Brain microvascular endothelial cell (primary cell): ENCODE measurements at regions not wholly inside any gene's neighbourhood (a gene's known extent, or its start where the extent isn't known, plus 50 kb on each side); places are given as distances from the start of the nearest gene placed in this dataset.

Experiments
- DNase-seq: peaks from one replicate; pipeline ENCODE4 v3.0.0-alpha.2; 2020
- H3K27ac ChIP-seq: fragments of 250-450 bp; sonication (Bioruptor Pico); 2 replicates; pipeline ENCODE4 v1.5.1; 2020; ENCODE audit warnings: mild to moderate bottlenecking, moderate library complexity
- H3K27me3 ChIP-seq: fragments of 250-450 bp; sonication (Bioruptor Pico); replicated peaks from 2 replicates; pipeline ENCODE4 v1.5.1; 2020; ENCODE audit warnings: mild to moderate bottlenecking
- H3K36me3 ChIP-seq: fragments of 250-450 bp; sonication (Bioruptor Pico); replicated peaks from 2 replicates; pipeline ENCODE4 v1.5.1; 2020; ENCODE audit warnings: mild to moderate bottlenecking
- H3K4me3 ChIP-seq: 2 replicates; pipeline ENCODE4 v1.5.1; 2011; ENCODE audit warnings: low read depth, mild to moderate bottlenecking, control low read depth, low read length, moderate library complexity
- in situ Hi-C: cut with HindIII; loops from 2 replicates; pipeline ENCODE4 v1.10.0; 2017; ENCODE audit warnings: low sequenced_read_pairs, low pct_ligation_motif_present
- TF ChIP-seq, protein P1 (sequence below): IDR thresholded peaks from 2 replicates; pipeline ENCODE4 v1.5.1; 2011; ENCODE audit warnings: low read depth, mild to moderate bottlenecking, moderate library complexity, low read length, control low read depth, inconsistent platforms; ENCODE audit errors: missing control alignments

DNA sequence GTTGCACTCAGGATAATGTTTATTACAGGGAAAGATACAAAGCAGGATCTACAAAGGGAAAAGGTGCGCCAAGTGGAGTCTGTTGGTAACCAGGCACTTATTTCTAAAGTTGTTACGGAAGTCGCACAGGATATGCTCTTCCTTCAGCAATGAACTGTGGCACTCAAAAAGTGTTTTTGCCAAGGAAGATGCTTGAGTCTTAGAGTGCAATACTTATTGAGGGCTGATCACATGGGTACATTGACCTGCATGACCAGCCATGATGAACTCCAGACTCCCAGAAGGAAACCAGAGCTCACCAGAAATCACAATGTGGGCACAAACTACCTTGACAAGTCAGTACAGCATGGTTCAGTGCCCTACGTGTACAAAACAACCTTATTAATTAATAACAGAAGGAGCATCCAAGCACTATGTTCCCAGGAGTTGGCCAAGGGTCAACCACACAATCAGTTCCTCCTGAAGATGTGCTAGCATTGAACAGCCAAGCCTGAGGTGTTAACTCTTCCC lies 270.7 kb upstream of the TFAP2D start:
- in situ Hi-C loops: no loop called here
- TF ChIP-seq, protein P1, sequence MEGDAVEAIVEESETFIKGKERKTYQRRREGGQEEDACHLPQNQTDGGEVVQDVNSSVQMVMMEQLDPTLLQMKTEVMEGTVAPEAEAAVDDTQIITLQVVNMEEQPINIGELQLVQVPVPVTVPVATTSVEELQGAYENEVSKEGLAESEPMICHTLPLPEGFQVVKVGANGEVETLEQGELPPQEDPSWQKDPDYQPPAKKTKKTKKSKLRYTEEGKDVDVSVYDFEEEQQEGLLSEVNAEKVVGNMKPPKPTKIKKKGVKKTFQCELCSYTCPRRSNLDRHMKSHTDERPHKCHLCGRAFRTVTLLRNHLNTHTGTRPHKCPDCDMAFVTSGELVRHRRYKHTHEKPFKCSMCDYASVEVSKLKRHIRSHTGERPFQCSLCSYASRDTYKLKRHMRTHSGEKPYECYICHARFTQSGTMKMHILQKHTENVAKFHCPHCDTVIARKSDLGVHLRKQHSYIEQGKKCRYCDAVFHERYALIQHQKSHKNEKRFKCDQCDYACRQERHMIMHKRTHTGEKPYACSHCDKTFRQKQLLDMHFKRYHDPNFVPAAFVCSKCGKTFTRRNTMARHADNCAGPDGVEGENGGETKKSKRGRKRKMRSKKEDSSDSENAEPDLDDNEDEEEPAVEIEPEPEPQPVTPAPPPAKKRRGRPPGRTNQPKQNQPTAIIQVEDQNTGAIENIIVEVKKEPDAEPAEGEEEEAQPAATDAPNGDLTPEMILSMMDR: no peak

DNA sequence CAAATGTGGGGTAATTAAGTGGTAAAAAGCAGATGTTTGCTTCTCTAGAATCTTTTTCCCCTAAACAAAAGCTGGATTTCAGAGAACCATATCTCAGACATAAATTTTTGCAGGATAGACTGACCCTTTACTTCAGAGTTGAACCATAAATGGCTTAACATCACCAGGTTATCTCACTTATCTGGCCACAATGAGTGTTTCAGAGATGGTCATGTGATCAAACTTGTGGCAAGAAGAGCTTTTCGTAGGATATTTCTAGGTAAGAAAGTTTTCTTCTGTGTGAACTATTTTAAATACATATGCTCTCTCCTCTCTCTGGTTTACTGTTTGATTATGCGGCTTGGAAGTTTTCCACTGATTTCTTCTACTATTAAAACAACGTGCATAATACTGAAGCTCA lies 270.2 kb upstream of the TFAP2D start:
- Histone ChIP-seq H3K36me3 (no peaks in the 10 kb centered on the region), H3K4me3 (no peak overlapping the region), H3K27ac (no peak overlapping the region), H3K27me3 (no peaks in the 10 kb centered on the region)
- TF ChIP-seq, protein P1: no peak
- no peak for DNase-seq
- in situ Hi-C loops: no loop called here

More for the DNA sequence above, 270.7 kb upstream of the TFAP2D start:
- H3K4me3 ChIP-seq: no peak overlapping the region
- H3K27ac ChIP-seq: no peak overlapping the region
- DNase-seq: no peak
- no peaks in the 10 kb centered on the region for H3K27me3 ChIP-seq
- H3K36me3 ChIP-seq: no peaks in the 10 kb centered on the region

DNA sequence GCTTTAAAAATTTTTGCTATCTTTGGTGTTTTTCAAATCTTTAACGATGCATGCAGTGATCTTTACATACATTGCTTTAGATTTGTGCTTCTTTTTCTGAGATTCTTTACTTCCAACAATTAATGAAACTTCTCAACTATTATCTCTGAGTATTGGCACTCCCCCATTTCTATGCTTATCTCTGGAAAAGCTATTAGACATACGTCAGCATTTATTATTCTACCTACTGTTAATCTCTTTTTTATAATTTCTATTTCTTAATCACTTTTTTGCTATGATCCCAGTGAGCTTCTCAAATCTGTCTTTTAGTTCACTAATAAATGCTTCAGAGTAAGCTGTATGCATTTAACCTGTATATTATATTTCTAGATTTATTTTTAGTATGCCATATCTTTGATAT lies 264.2 kb upstream of the TFAP2D start:
- DNase-seq: no peak
- Histone ChIP-seq H3K36me3 (no peaks in the 10 kb centered on the region), H3K27ac (no peak overlapping the region), H3K4me3 (no peak overlapping the region), H3K27me3 (no peaks in the 10 kb centered on the region)
- TF ChIP-seq, protein P1: no peak
- in situ Hi-C loops: no loop called here

- Histone ChIP-seq H3K27ac (no peak overlapping the region), H3K4me3 (no peak overlapping the region), H3K27me3 (no peaks in the 10 kb centered on the region), H3K36me3 (no peaks in the 10 kb centered on the region)
- in situ Hi-C loops: no loop called here
- TF ChIP-seq, protein P1: no peak
- no peak for DNase-seq
These were observed 261.4 kb upstream of the TFAP2D start for GRCh38 chr6:50451826-50452400.

GRCh38 chr6:50455029-50455428 lies 258.3 kb upstream of the TFAP2D start:
- TF ChIP-seq, protein P1: no peak
- no peak overlapping the region for H3K4me3 ChIP-seq
- DNase-seq: no peak
- in situ Hi-C loops: no loop called here
- no peak overlapping the region for H3K27ac ChIP-seq
- H3K27me3 ChIP-seq: no peaks in the 10 kb centered on the region
- H3K36me3 ChIP-seq: no peaks in the 10 kb centered on the region

DNA sequence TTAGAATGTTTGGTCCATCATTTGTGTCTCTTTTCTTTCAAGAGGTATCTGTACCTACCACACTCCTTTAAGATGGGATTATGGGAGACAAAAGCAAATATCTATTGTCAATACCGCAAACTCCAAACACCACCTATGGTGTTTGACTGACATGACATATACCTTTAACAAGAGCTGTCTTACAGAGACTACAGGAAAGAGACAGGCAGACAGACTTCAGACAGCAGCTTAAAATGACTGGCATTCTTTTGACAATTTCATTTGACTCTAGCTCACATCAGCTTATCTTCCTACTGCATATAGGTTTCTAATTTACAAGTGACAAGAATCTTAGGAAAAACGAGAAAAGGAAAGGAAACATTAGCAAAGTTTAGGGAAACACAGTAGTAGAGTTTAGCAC lies 256.0 kb upstream of the TFAP2D start:
- no peak overlapping the region for H3K4me3 ChIP-seq
- no peak for DNase-seq
- TF ChIP-seq, protein P1: no peak

More for the DNA sequence above, 256.0 kb upstream of the TFAP2D start:
- no peaks in the 10 kb centered on the region for H3K27me3 ChIP-seq
- no peaks in the 10 kb centered on the region for H3K36me3 ChIP-seq
- in situ Hi-C loops: no loop called here
- no peak overlapping the region for H3K27ac ChIP-seq
